ENCODE measurements at regions not wholly inside any gene's neighbourhood (a gene's known extent, or its start where the extent isn't known, plus 50 kb on each side); places are given as distances from the start of the nearest gene placed in this dataset.

GRCh38 chr16:76801357-76801756, 389.6 kb upstream of the MON1B start:
- TF ChIP-seq CTCF (IDR thresholded peaks at IDR 0.05), result no peak
- no peaks in the 10 kb centered on the region for H3K9me3 ChIP-seq

GRCh38 chr16:76816475-76816874, 374.5 kb upstream of the MON1B start:
- H3K27me3 ChIP-seq, result no peaks in the 10 kb centered on the region
- H3K4me3 ChIP-seq (ENCODE audit: low read depth in 1 of 2, low read length in 1 of 2), result no peak overlapping the region
- no peak for TF ChIP-seq CTCF (IDR thresholded peaks at IDR 0.05)
- no peaks in the 10 kb centered on the region for H3K36me3 ChIP-seq
- H3K9me3 ChIP-seq, result no peaks in the 10 kb centered on the region
- no peak overlapping the region for H3K27ac ChIP-seq
- no peaks in the 10 kb centered on the region for H3K4me1 ChIP-seq (ENCODE audit: control insufficient read depth in 1 of 2, insufficient read depth in 1 of 2, low read depth in 1 of 2, low read length in 1 of 2)

More at GRCh38 chr16:76801357-76801756, 389.6 kb upstream of the MON1B start:
- H3K4me3 ChIP-seq (ENCODE audit: low read depth in 1 of 2, low read length in 1 of 2), result no peak overlapping the region
- H3K36me3 ChIP-seq, result no peaks in the 10 kb centered on the region
- no peaks in the 10 kb centered on the region for H3K4me1 ChIP-seq (ENCODE audit: control insufficient read depth in 1 of 2, insufficient read depth in 1 of 2, low read depth in 1 of 2, low read length in 1 of 2)
- no peaks in the 10 kb centered on the region for H3K27me3 ChIP-seq
- H3K27ac ChIP-seq, result no peak overlapping the region

GRCh38 chr16:76818606-76819181, 372.3 kb upstream of the MON1B start:
- TF ChIP-seq CTCF (IDR thresholded peaks at IDR 0.05), result no peak
- Histone ChIP-seq H3K4me3 (ENCODE audit: low read depth in 1 of 2, low read length in 1 of 2) (no peak overlapping the region), H3K9me3 (no peaks in the 10 kb centered on the region), H3K27ac (no peak overlapping the region), H3K27me3 (no peaks in the 10 kb centered on the region), H3K36me3 (no peaks in the 10 kb centered on the region), H3K4me1 (ENCODE audit: control insufficient read depth in 1 of 2, insufficient read depth in 1 of 2, low read depth in 1 of 2, low read length in 1 of 2) (no peaks in the 10 kb centered on the region)

GRCh38 chr16:76819226-76819916, 371.6 kb upstream of the MON1B start:
- Histone ChIP-seq H3K36me3 (no peaks in the 10 kb centered on the region), H3K27me3 (no peaks in the 10 kb centered on the region), H3K4me3 (ENCODE audit: low read depth in 1 of 2, low read length in 1 of 2) (no peak overlapping the region)

GRCh38 chr16:76824221-76824620, 366.8 kb upstream of the MON1B start:
- H3K4me3 ChIP-seq (ENCODE audit: low read depth in 1 of 2, low read length in 1 of 2), result no peak overlapping the region
- no peaks in the 10 kb centered on the region for H3K36me3 ChIP-seq

More at GRCh38 chr16:76819226-76819916, 371.6 kb upstream of the MON1B start:
- H3K4me1 ChIP-seq (ENCODE audit: control insufficient read depth in 1 of 2, insufficient read depth in 1 of 2, low read depth in 1 of 2, low read length in 1 of 2), result no peaks in the 10 kb centered on the region
- H3K27ac ChIP-seq, result no peak overlapping the region
- no peak for TF ChIP-seq CTCF (IDR thresholded peaks at IDR 0.05)
- H3K9me3 ChIP-seq, result no peaks in the 10 kb centered on the region

More at GRCh38 chr16:76824221-76824620, 366.8 kb upstream of the MON1B start:
- no peak for TF ChIP-seq CTCF (IDR thresholded peaks at IDR 0.05)
- Histone ChIP-seq H3K9me3 (no peaks in the 10 kb centered on the region), H3K4me1 (ENCODE audit: control insufficient read depth in 1 of 2, insufficient read depth in 1 of 2, low read depth in 1 of 2, low read length in 1 of 2) (no peaks in the 10 kb centered on the region), H3K27ac (no peak overlapping the region), H3K27me3 (no peaks in the 10 kb centered on the region)

Measured in neutrophil (primary cell).